CD4-positive, alpha-beta T cell (primary cell): ENCODE measurements at regions not wholly inside any gene's neighbourhood (a gene's known extent, or its start where the extent isn't known, plus 50 kb on each side); places are given as distances from the start of the nearest gene placed in this dataset.

Source experiments
- ATAC-seq: fragments of 200-7000 bp; cut with Tn5 transposase; one replicate; pipeline ENCODE4 v1.10.0; 2022; ENCODE audit warnings: mild to moderate bottlenecking; ENCODE audit not compliant: poor library complexity
- CTCF ChIA-PET: fragments of 350-600 bp; sonication (Branson Sonifier 250); formaldehyde crosslinking; loops from one replicate; lab custom pipeline; 2021; ENCODE audit warnings: antibody characterized with exemption, inconsistent platforms; lab: Charles Lee
- POLR2A ChIA-PET: fragments of 350-600 bp; sonication (Branson Sonifier 250); formaldehyde crosslinking; loops from one replicate; lab custom pipeline; 2021; ENCODE audit warnings: antibody characterized with exemption, inconsistent platforms; lab: Charles Lee
- DNase-seq, 14 experiments: peaks; one replicate each; pipeline ENCODE4 v3.0.0-alpha.2; 2013 to 2020; ENCODE audit warnings: mixed read lengths in 2 of 14
- H3K27ac ChIP-seq, 2 donors: one replicate each; pipeline versions ENCODE4 v1.5.1 to v1.7.0; 2013; ENCODE audit warnings: low read length in 2 of 2, low read depth in 1 of 2, mild to moderate bottlenecking in 1 of 2
- H3K27me3 ChIP-seq, 2 experiments: 1 replicate in 1 of 2; 2 replicates in 1 of 2; pipeline versions ENCODE4 v1.6.1 to v1.7.0; 2013; ENCODE audit warnings: low read length in 2 of 2, control low read depth in 1 of 2, mild to moderate bottlenecking in 1 of 2, moderate library complexity in 1 of 2; ENCODE audit not compliant: insufficient read depth in 2 of 2, control insufficient read depth in 1 of 2
- H3K36me3 ChIP-seq: one replicate; pipeline ENCODE4 v1.6.1; 2013; ENCODE audit warnings: low read length, control low read depth; ENCODE audit not compliant: insufficient read depth
- H3K4me1 ChIP-seq: one replicate; pipeline ENCODE4 v1.6.1; 2013; ENCODE audit warnings: low read length, control low read depth; ENCODE audit not compliant: insufficient read depth
- H3K4me3 ChIP-seq: one replicate; pipeline ENCODE4 v1.5.1; 2013; ENCODE audit warnings: mild to moderate bottlenecking, low read length, moderate library complexity
- H3K9me3 ChIP-seq, 2 experiments: 1 replicate in 1 of 2; 2 replicates in 1 of 2; pipeline versions ENCODE4 v1.6.1 to v1.7.0; 2013; ENCODE audit warnings: low read length in 2 of 2, mild to moderate bottlenecking in 2 of 2, control low read depth in 1 of 2, moderate library complexity in 1 of 2; ENCODE audit not compliant: control insufficient read depth in 1 of 2, insufficient read depth in 1 of 2
- H3K27ac Mint-ChIP-seq: one replicate; pipeline ENCODE4 v1.8.0; 2020; ENCODE audit warnings: mixed read lengths
- H3K27me3 Mint-ChIP-seq: one replicate; pipeline ENCODE4 v1.8.0; 2021; ENCODE audit warnings: mixed read lengths
- H3K36me3 Mint-ChIP-seq: one replicate; pipeline ENCODE4 v1.8.0; 2021; ENCODE audit warnings: low read depth, mixed read lengths
- H3K4me1 Mint-ChIP-seq: one replicate; pipeline ENCODE4 v1.8.0; 2021; ENCODE audit warnings: low read depth, mixed read lengths
- H3K4me3 Mint-ChIP-seq: one replicate; pipeline ENCODE4 v1.8.0; 2020; ENCODE audit warnings: mild to moderate bottlenecking, mixed read lengths
- H3K9me3 Mint-ChIP-seq: one replicate; pipeline ENCODE4 v1.8.0; 2020; ENCODE audit warnings: mixed read lengths
- CTCF ChIP-seq: fragments of 200-600 bp; IDR thresholded peaks from one replicate; pipeline ENCODE4 v1.8.0; 2022; ENCODE audit warnings: antibody characterized with exemption, mild to moderate bottlenecking
- intact Hi-C, 2 experiments: fragments of 100-400 bp; cut with DNase I in 1 of 2; cut with micrococcal nuclease in 1 of 2; formaldehyde crosslinking; loops; one replicate each; pipeline versions ENCODE4 v1.15.1 to v1.9.0; 2023 to 2025; cut with DNase I, micrococcal nuclease

- H3K27me3 ChIP-seq = no peaks in the 10 kb centered on the region
- H3K9me3 Mint-ChIP-seq = peaks cover 5% of the 10 kb centered on the region
- ATAC-seq = no peak
- TF ChIP-seq CTCF = no peak
- no peaks in the 10 kb centered on the region for H3K36me3 ChIP-seq
- H3K4me3 ChIP-seq = no peak overlapping the region
- no peaks in the 10 kb centered on the region for H3K27me3 Mint-ChIP-seq
- intact Hi-C loops = no loop called here
- H3K4me1 ChIP-seq = no peaks in the 10 kb centered on the region
- H3K36me3 Mint-ChIP-seq = no peaks in the 10 kb centered on the region
- H3K9me3 ChIP-seq = no peaks in the 10 kb centered on the region
- H3K27ac Mint-ChIP-seq = no peak overlapping the region
- DNase-seq = no peak
- H3K4me1 Mint-ChIP-seq = no peaks in the 10 kb centered on the region
- H3K27ac ChIP-seq = no peak overlapping the region
- no peak overlapping the region for H3K4me3 Mint-ChIP-seq
- ChIA-PET POLR2A (no interaction called here), CTCF (interaction anchor here (0.8 kb wide), 1 partner anchor 16 kb away, joined by 3 read pairs; no protein-coding TSS in a partner anchor)
These were observed 171.4 kb upstream of the TFAP2D start for GRCh38 chr6:50541941-50542340.

GRCh38 chr6:50543666-50544065, 169.7 kb upstream of the TFAP2D start:
- Mint-ChIP-seq H3K27ac (no peak overlapping the region), H3K27me3 (no peaks in the 10 kb centered on the region), H3K9me3 (peaks cover 5% of the 10 kb centered on the region), H3K36me3 (no peaks in the 10 kb centered on the region), H3K4me3 (no peak overlapping the region), H3K4me1 (no peaks in the 10 kb centered on the region)
- ChIA-PET CTCF (no interaction called here), POLR2A (no interaction called here)
- no peak overlapping the region for H3K4me3 ChIP-seq
- no peaks in the 10 kb centered on the region for H3K9me3 ChIP-seq
- no peak for TF ChIP-seq CTCF
- ATAC-seq (no peak), DNase-seq (no peak)
- intact Hi-C loops = no loop called here
- no peak overlapping the region for H3K27ac ChIP-seq
- H3K36me3 ChIP-seq = no peaks in the 10 kb centered on the region
- no peaks in the 10 kb centered on the region for H3K27me3 ChIP-seq
- H3K4me1 ChIP-seq = no peaks in the 10 kb centered on the region

GRCh38 chr6:50549026-50549425, 164.3 kb upstream of the TFAP2D start:
- H3K4me1 Mint-ChIP-seq = no peaks in the 10 kb centered on the region
- Histone ChIP-seq H3K9me3 (no peaks in the 10 kb centered on the region), H3K4me1 (no peaks in the 10 kb centered on the region), H3K27ac (no peak overlapping the region), H3K4me3 (no peak overlapping the region), H3K36me3 (no peaks in the 10 kb centered on the region), H3K27me3 (no peaks in the 10 kb centered on the region)
- ATAC-seq (no peak), DNase-seq (no peak)
- H3K4me3 Mint-ChIP-seq = no peak overlapping the region
- POLR2A ChIA-PET = no interaction called here
- H3K36me3 Mint-ChIP-seq = no peaks in the 10 kb centered on the region
- H3K9me3 Mint-ChIP-seq = peaks cover 3% of the 10 kb centered on the region
- H3K27ac Mint-ChIP-seq = no peak overlapping the region
- intact Hi-C loops = no loop called here
- no peaks in the 10 kb centered on the region for H3K27me3 Mint-ChIP-seq
- CTCF ChIA-PET = no interaction called here
- TF ChIP-seq CTCF = no peak
